Activated CD4-positive, CD25-positive, alpha-beta regulatory T cell treated with anti-CD3 and anti-CD28 coated beads, Interleukin-2, amount 50 U/mL, for 16 hours (primary cell): ENCODE measurements at regions not wholly inside any gene's neighbourhood (a gene's known extent, or its start where the extent isn't known, plus 50 kb on each side); places are given as distances from the start of the nearest gene placed in this dataset.
"Not testable (repeated sequence)": the region's sequence is repeated elsewhere in the genome, so short reads cannot be mapped to it uniquely, and the experiment has no call there.

Experiments used
- DNase-seq: peaks from one replicate; pipeline ENCODE4 v3.0.0-alpha.2; 2020; ENCODE audit warnings: low read depth, low spot score

DNA sequence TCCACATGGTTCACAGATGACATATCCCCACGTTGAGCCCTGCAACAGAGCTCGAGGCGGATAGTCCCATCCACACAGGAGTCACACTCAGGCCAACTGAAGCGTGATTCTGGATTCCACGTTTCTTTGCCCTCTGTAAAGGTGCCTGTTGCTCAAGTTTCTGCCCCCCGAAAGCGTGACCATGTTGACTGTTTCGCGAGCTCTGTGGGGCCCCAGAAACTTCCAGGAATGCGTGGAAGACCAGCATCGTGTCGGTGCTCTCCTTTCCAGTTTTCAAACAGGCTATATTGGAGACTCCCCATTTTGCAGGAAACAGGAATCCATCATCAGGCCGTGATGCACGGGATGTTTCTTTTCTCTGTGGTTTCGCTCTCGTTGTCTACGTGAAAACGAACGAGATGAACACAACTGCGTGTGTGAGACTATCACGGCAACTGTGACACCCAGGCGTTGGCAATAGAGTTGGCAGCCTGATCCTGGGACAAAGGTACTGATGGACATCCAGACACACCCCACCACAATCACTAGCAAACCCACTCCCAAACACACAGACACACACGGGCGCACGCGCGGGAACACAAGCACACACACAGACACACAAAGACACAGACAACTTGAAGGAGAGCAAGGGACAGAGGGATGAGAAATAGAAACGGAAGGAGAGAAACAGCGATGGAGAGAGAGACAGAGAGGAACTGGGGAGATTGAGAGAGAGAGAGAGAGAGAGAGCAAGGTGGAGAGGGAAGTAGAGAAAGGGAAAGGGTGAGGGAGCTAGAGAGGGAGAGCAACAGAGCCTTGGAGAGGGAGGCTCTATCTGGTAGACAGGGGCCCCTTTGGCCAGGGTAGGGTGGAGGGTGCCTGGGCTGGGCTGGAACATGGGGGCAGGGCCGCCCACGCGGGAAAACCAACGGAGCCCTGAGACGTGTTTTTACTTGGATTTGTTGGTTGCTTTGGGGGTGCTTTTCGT, 1609.3 kb downstream of the SPATA31A7 start:
- not testable (repeated sequence) for DNase-seq

DNA sequence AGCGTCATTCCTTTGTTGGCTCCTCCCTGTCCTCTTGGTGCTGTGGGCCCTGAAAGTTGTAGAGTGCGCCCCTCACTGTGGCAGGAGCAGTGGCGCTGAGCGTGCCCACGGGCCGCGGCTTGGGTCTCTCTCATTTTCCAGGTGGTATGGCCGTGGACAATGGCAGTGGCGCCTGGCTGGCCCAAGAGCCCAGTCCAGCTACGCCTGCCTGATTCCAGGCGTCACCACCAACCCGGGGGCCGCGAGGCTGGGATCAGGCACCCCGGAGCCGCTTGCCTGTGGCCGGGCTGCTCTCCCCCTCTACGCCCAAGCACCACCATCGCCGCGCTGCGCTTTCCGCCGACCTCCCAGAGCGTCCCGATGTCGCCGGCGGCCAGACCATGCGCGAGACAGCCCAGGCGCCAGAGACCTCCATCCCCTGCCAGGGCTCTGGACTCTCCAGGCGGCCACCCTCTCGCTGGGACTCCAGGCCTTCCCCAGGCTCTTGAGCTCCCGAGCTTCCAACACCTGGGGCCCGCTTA, 1610.1 kb downstream of the SPATA31A7 start:
- not testable (repeated sequence) for DNase-seq

DNA sequence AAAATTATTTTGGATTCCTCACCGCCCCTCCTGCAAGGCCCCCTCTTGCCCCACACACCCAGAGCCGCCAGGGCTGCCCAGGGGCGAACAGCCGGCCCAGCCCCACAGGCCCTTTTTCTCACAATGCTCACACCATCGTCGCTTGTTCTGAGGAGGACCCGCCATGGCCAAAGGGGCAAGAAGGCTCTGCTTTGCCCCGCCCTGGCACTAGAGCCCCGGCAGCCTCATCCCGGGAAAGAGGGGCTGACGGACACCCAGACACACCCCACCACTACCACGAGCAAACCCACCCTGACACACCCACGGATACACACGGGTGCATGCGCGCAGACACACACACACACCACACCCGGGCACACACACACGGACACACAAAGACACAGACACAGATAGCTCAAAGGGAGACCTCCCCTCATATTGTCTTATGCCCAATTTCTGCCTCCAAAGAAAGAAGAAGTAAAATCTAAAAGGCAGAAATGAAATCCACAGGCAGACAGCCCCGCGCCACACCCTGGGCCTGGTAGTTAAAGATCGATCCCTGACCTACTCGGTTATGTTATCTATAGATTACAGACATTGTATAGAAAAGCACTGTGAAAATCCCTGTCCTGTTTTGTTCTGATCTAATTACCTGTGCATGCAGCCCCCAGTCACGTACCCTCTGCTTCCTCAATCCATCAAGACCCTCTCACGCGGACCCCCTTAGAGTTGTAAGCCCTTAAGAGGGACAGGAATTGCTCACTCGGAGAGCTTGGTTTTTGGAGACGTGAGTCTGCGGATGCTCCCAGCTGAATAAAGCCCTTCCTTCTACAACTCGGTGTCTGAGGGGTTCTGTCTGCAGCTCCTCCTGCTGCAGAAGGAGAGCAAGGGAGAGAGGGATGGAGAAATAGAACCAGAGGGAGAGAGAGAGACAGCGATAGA, 1610.9 kb downstream of the SPATA31A7 start:
- DNase-seq = not testable (repeated sequence)

DNA sequence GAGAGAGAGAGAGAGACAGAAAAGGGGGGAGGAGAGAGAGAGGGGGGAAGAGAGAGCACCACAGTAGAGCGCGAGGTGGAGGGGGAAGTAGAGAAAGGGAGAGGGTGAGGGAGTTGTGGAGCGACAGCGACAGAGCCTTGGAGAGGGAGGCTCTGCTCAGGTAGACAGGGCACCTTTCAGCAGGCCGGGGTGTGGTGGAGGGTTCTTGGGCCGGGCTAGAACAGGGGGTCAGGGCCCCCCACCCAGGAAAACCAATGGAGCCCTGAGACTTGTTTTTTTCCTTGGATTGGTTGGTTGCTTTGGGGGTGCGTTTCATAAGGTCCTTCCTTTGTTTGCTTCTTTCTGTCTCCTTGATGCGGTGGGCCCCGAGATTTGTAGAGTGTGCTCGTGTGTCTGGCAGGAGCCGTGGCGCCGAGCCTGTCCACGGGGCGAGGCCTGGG, 1611.6 kb downstream of the SPATA31A7 start:
- DNase-seq = not testable (repeated sequence)

DNA sequence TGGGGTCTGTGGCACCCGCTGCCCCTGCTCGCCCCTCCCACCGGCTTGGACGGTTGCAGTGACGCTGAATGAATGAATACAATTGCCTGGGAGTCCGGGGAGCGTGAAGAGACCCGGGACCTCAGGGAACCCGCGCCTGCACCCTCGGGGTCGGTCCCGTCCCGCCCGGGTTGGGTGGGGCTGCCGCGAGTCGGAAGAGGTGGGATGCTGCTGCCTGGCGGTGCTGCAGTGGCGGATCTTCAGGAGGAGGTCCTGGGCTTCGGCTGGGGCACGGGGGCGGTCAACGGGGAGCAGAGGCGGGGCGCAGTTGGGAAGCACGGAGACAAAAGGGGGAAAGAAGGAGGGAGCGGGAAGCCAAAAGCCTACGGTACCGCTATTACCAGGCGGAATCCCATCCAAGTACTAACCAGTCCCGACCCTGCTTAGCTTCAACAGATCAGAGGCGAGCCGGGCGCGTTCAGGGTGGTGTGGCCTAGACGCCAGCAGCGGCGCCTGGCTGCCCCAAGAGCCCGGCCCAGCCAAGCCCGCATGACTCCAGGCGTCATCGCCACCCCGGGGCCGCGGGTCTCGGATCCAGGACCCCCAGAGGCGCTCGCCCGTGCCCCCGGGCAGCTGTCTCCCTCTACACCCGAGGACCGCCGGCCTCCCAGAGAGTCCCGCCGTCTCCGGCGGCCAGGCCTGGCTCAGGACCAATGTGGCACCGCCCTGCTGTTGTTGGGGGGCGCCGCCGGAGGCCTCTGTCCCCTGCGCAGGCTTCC, 1612.3 kb downstream of the SPATA31A7 start:
- DNase-seq = not testable (repeated sequence)

DNA sequence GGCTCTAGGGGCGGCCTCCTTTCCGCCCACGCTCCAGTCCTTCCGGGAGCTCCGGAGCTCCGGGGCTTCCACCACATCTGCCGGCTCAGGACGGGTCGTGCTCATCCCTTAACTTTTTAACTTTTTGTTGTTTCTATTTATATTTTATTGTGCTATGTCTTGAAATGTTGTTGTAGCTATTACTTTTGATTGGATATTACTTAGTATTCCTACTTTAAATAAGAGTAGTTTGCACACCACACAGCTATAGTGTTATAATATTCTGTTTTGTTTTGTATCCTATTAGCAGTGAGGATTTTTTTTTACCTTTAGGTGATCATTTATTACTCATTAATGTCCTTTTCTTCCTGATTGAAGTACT, 1612.9 kb downstream of the SPATA31A7 start:
- DNase-seq = not testable (repeated sequence)

DNA sequence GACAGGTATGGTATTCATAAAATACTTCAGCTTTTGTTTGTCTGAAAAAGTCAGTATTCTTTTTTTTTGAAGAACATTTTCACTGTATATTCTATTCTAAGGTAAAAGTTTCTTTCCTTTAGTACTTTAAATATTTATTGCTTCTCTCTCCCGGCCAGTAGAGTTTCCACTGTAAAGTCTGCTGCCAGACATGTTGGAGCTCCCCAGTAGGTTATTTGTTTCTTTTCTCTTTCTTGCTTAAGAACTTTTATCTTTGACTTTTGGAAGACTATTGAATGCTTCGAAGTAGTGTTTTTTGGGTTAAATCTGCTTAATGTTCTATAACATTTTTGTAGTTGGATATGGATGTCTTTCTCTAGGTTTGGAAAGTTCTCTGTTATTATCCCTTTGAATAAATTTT, 1613.3 kb downstream of the SPATA31A7 start:
- DNase-seq = not testable (repeated sequence)

DNA sequence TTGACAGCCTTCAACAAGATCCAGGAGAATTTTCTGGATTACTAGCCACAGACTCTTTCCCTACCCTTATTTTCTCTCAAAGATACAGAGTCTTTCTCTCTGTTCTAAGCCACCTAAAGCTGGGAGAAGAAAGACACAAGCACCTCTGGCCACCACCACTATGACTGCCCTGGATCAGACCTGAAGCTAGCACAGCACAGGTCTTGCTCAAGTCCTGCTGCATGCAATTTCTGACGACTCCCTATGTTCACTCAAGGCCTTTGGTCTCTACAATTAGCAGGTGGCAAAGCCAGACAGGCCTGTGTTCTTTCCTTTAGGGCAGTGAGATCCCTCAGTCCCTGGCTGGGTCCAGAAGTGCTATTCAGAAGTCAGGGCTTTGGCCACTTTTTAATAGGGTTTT, 1614.5 kb downstream of the SPATA31A7 start:
- not testable (repeated sequence) for DNase-seq

DNA sequence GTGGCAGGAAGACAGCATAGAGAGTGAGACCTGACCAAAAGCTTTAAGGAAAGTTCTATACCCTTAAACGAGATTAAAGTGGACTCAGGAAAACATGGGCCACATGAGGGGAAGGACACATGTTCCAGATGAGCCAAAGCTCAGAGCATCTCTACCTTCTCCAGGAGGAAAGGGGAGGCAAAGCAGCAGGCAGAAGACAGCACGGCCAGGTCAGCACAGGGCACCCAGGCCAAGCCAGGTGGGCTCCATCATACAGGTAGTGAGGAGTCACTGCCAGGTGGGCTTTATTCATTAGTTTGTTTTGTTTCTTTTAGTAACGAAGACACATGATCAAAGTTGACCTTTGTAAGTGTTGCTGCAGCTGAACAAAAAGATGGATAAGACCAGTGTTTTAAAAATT, 1617.6 kb downstream of the SPATA31A7 start:
- DNase-seq = not testable (repeated sequence)

DNA sequence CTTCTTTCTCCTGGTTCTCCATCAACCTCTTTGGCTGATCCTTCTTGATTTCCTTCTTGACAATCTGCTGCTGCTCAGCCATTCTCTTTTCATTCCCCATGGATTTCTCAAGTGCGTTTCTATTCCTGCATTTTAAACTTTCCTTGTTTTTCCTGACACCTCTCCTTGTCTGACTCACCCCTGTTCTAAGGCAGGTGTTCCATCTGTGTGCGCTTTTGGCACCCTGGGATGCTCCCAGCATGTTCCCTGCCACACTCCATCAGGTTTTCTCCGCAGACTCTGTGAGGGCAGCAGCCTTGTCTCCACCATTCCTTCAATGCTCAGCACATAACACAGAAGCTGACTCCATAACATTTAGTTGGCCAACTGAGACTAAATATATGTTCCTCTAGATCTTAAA, 1618.2 kb downstream of the SPATA31A7 start:
- DNase-seq = not testable (repeated sequence)

DNA sequence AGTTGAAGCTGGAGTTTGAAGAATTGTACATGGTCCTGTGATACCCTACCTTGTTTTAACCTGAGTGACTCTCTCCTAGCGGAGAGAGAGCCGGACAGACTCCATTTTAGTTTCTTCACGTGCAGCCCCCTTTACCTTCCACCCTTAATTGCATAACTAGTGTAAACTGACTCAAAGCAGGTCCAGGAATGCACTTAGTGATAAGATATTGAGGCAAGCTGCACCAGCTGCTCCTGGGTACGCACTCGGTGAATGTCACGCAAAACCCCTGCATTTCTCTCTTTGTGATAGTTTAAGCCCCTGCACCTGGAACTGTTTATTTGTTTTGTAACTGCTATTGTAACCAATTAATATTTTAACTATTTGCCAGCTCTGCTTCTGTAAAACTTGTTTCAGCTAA, 1620.5 kb downstream of the SPATA31A7 start:
- DNase-seq = not testable (repeated sequence)

DNA sequence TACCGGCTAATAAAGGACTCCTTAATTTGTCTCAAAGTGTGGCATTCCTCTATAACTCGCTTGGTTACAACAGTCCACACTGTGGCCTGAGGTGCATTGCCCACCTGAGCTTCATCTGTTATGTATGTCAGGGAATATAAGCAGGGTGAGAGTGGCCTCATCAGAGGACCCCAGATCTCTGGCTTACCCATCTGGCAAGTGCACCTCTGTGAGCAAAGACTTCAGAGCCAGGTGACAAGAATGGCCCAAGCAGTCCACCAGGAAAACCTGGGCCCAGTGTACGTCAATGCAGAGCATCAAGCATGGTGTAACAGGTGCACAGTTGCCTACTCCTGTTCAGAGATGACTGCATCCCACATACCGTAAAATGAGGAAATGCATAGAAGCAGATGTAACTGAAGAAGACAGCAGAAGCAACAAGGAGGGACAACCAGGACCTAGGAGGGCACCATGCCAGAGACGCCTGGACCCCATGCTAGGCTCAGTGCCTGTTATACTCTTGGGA, 1621.0 kb downstream of the SPATA31A7 start:
- DNase-seq = not testable (repeated sequence)

DNA sequence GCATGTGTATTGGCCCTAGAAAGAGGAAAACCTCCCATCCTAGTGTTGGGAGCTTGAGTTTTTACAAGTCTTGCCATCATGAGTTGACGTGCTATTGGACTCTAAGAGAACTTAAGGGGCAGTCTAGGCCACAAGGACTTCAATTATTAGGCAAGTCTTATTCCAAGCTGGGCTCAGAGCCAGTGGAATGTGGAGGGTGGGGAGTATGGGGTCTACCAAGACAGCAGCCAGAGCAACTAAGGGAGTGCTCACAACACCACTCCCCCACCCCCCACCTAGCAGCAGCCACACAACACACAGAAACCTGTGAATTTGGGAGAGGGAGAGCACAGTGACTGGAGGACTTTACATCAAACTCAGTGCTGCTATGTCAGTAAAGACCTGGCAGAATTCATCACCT, 1625.6 kb downstream of the SPATA31A7 start:
- DNase-seq = not testable (repeated sequence)

DNA sequence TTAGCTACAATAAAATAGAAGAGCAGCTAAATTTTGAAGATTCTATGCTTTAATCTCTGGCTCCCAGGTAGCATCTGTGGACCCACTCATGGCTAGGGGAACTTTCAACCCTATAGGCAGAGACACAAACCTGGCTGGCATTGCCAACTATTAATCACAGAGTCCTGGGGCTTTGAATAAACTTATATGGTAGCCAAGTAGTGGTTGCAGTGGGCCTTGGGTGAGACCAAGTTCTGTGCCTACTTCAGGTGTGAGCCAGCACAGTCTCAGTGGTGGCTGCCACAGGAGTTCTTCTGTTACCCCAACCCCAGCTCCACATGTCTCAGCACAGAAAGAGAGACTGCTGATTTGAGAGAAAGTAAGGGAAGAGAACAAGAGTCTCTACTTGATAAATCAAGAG, 1626.5 kb downstream of the SPATA31A7 start:
- DNase-seq = not testable (repeated sequence)

DNA sequence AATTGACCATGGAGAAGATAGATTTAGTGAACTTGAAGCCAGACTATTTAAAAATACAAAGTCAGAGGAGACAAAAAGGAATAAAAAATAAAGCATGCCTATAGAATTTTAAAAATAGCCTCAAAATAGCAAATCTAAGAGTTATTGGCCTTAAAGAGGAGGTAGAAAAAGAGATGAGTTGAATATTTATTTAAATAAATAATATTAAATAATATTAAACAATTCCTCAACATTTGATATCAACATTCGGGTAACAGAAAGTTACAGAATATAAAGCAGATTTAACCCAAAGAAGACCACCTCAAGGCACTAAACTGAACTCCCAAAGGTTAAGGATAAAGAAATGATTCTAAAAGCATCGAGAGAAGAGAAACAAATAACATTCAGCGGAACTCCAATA, 1627.4 kb downstream of the SPATA31A7 start:
- not testable (repeated sequence) for DNase-seq

DNA sequence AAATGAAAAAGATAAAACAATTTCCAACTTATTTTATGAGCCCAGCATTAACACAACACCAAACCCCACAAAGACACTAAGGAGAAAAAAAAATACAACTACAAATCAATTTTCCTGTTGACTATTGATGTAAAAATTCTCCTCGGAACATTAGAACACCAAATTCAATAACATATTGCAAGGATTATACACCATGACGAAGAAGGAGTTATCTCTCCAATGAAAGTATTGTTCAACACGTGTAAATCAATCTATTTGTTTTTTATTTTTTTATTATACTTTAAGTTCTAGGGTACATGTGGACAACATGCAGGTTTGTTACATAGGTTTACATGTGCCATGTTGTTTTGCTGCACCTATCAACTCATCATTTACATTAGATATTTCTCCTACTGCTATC, 1632.3 kb downstream of the SPATA31A7 start:
- DNase-seq = not testable (repeated sequence)

DNA sequence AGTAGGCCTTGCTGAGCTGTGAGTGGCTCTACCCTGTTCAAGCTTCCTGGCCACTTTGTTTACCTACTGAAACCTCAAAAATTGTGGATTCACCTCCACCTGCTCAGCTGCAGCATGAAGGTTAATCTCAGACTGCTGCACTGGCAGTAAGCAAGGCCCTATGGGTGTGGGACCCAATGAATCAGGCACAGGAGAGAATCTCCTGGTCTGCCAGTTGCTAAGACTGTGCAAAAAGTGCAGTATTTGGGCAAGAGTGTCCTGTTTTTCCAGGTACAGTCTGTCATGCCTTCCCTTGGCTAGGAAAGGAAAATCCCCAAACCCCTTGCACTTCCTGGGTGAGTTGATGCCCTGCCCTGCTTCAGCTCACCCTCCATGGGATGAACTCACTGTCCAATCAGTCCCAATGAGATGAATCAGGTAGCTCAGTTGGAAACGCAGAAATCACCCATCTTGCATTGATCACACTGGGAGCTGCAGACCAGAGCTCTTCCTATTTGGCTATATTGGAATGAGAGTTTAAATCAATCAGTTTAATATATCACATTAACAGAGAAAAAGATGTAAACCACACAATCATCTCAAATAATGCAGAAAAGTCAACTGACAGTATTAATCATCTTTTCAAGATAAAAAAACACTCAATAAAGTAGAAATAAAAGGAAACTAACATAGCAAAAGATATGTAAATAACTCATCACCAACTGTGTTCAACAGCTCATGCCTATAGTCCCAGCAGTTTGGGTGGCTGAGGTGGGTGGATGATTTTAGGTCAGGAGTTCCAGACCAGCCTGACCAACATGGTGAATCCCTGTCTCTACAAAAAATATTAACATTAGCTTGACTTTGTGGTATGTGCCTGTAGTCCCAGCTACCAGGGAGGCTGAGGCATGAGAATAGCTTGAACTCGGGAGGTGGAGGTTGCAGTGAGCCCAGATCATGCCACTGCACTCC, 1638.4 kb downstream of the SPATA31A7 start:
- DNase-seq = not testable (repeated sequence)

DNA sequence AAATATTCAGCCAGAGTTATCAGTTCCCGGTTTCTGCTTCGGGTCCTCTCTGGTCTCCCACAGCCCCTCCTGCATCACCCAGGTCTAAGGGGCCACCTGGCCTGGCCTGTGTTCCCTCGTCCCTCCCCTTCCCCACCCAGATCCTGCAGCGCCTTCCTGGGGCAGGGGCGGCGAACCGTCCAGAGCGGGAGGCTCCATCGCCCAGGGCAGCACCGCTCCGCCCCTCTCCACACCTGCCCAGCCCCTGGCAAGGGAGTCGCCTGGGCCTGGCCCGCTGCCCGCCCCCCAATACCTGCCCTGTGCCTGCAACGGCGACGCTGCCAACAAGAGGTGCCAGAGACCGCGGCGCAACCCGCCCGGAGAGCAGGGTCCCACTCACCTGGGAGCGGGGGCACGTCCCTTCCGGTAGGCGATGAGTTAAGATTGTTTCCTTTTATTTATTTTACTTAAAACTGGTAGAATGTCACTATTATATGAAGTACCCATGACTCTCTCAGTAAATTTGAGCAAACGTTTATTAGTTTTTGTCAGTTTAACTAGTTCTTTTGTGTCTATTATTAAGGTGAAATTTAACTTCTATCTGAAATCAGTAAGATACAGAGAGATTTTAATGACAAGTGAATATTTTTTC, 1641.1 kb downstream of the SPATA31A7 start:
- DNase-seq = not testable (repeated sequence)
